Neuronal stem cell (in vitro differentiated cells): ENCODE measurements at regions not wholly inside any gene's neighbourhood (a gene's known extent, or its start where the extent isn't known, plus 50 kb on each side); places are given as distances from the start of the nearest gene placed in this dataset.

Experiments
- DNase-seq: peaks from one replicate; pipeline ENCODE4 v3.0.0-alpha.2; 2013; ENCODE audit warnings: low spot score
- H2AFZ ChIP-seq: one replicate; pipeline ENCODE4 v1.6.1; 2013; ENCODE audit warnings: mild to moderate bottlenecking, low read length, inconsistent platforms
- H2AK5ac ChIP-seq: 2 replicates; pipeline ENCODE4 v1.6.1; 2013; ENCODE audit warnings: low read depth, mild to moderate bottlenecking, inconsistent platforms, low read length, moderate library complexity, mixed read lengths
- H2BK120ac ChIP-seq: 2 replicates; pipeline ENCODE4 v1.6.1; 2013; ENCODE audit warnings: low read depth, mild to moderate bottlenecking, inconsistent platforms, low read length, moderate library complexity, mixed read lengths
- H2BK12ac ChIP-seq: one replicate; pipeline ENCODE4 v1.6.1; 2013; ENCODE audit warnings: low read length, inconsistent platforms
- H2BK15ac ChIP-seq: 2 replicates; pipeline ENCODE4 v1.6.1; 2013; ENCODE audit warnings: mild to moderate bottlenecking, low read length, inconsistent platforms, mixed read lengths
- H2BK5ac ChIP-seq: one replicate; pipeline ENCODE4 v1.6.1; 2013; ENCODE audit warnings: inconsistent platforms, mild to moderate bottlenecking, low read length, moderate library complexity
- H3K14ac ChIP-seq: one replicate; pipeline ENCODE4 v1.6.1; 2013; ENCODE audit warnings: low read length, inconsistent platforms
- H3K18ac ChIP-seq: 2 replicates; pipeline ENCODE4 v1.6.1; 2013; ENCODE audit warnings: low read length, inconsistent platforms
- H3K23ac ChIP-seq: 2 replicates; pipeline ENCODE4 v1.6.1; 2013; ENCODE audit warnings: low read depth, mild to moderate bottlenecking, mixed read lengths, low read length, inconsistent platforms; ENCODE audit not compliant: poor library complexity
- H3K27ac ChIP-seq: replicated peaks from 3 replicates; pipeline ENCODE4 v1.5.1; 2013; ENCODE audit warnings: low read length, inconsistent platforms
- H3K27me3 ChIP-seq, 3 experiments: 2 replicates each; pipeline ENCODE4 v1.6.1; 2013; ENCODE audit warnings: low read length in 3 of 3, mild to moderate bottlenecking in 2 of 3, inconsistent platforms in 1 of 3, low read depth in 1 of 3, mixed read lengths in 1 of 3, moderate library complexity in 1 of 3; ENCODE audit not compliant: control insufficient read depth in 3 of 3, insufficient read depth in 3 of 3
- H3K36me3 ChIP-seq, 2 donors: replicated peaks in 1 of 2; 2 replicates each; pipeline ENCODE4 v1.6.1; 2013; ENCODE audit warnings: low read length in 2 of 2; ENCODE audit not compliant: control insufficient read depth in 2 of 2, insufficient read depth in 2 of 2
- H3K4ac ChIP-seq: 2 replicates; pipeline ENCODE4 v1.6.1; 2013; ENCODE audit warnings: inconsistent platforms, mild to moderate bottlenecking, low read length, moderate library complexity
- H3K4me1 ChIP-seq, 2 donors: 1 replicate in 1 of 2; 2 replicates in 1 of 2; pipeline ENCODE4 v1.6.1; 2013; ENCODE audit warnings: low read length in 2 of 2, low read depth in 1 of 2; ENCODE audit not compliant: control insufficient read depth in 2 of 2, insufficient read depth in 1 of 2
- H3K4me2 ChIP-seq: one replicate; pipeline ENCODE4 v1.6.1; 2013; ENCODE audit warnings: mild to moderate bottlenecking, low read length, inconsistent platforms; ENCODE audit not compliant: insufficient read depth, poor library complexity, severe bottlenecking
- H3K4me3 ChIP-seq, 2 donors: 2 replicates each; pipeline ENCODE4 v1.5.1; 2013; ENCODE audit warnings: low read length in 2 of 2, mild to moderate bottlenecking in 2 of 2, inconsistent platforms in 1 of 2, moderate library complexity in 1 of 2
- H3K79me1 ChIP-seq: one replicate; pipeline ENCODE4 v1.6.1; 2013; ENCODE audit warnings: low read depth, mild to moderate bottlenecking, inconsistent platforms, low read length, moderate library complexity
- H3K9ac ChIP-seq: one replicate; pipeline ENCODE4 v1.6.1; 2013; ENCODE audit warnings: mild to moderate bottlenecking, low read depth, low read length, inconsistent platforms; ENCODE audit not compliant: poor library complexity
- H3K9me3 ChIP-seq, 2 donors: replicated peaks in 1 of 2; 2 replicates each; pipeline versions ENCODE3 to v1.6.1; 2013; ENCODE audit warnings: low read length in 2 of 2, mild to moderate bottlenecking in 2 of 2, inconsistent platforms in 1 of 2, low read depth in 1 of 2, mixed read lengths in 1 of 2, moderate library complexity in 1 of 2; ENCODE audit not compliant: control insufficient read depth in 2 of 2, insufficient read depth in 1 of 2
- H4K8ac ChIP-seq: one replicate; pipeline ENCODE4 v1.6.1; 2013; ENCODE audit warnings: low read depth, mild to moderate bottlenecking, inconsistent platforms, low read length, moderate library complexity
- H4K91ac ChIP-seq: one replicate; pipeline ENCODE4 v1.6.1; 2013; ENCODE audit warnings: low read length, low read depth, mild to moderate bottlenecking, inconsistent platforms; ENCODE audit not compliant: poor library complexity
- WGBS, 2 donors: extraction: QIAGEN DNeasy Blood & Tissue Kit; methylation state at CpG; one replicate each; pipeline ENCODE4 v1.1.7; 2013; ENCODE audit warnings: missing lambda C conversion rate in 2 of 2, mixed read lengths in 1 of 2; ENCODE audit not compliant: insufficient read length in 2 of 2, insufficient replicate concordance in 1 of 2; ENCODE audit errors: extremely low coverage in 2 of 2; 5-methylcytosine and 5-hydroxymethylcytosine counted together

DNA sequence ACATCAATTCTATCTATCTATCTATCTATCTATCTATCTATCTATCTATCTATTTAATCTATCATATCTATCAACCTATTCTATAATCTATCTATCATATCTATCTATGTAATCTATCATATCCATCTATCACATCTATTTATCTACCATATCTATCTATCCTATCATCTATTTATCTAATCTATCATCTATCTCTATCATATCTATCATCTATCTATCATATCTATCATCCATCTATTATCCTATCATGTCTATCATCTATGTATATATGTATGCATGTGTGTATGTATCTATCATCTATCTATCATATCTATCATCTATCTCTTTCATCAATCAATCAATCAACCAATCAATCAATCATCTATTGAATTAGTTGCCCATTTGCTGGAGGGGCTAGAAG lies 159.3 kb upstream of the GALNT17 start:
- H3K9ac ChIP-seq = no peak overlapping the region
- H2AFZ ChIP-seq = no peak overlapping the region
- no peak overlapping the region for H3K27ac ChIP-seq
- no peak overlapping the region for H3K4ac ChIP-seq
- no peak overlapping the region for H4K8ac ChIP-seq
- H3K4me3 ChIP-seq = no peak overlapping the region
- H3K36me3 ChIP-seq = no peaks in the 10 kb centered on the region
- no peaks in the 10 kb centered on the region for H3K4me1 ChIP-seq
- no peaks in the 10 kb centered on the region for H3K79me1 ChIP-seq
- no peak overlapping the region for H3K18ac ChIP-seq
- H3K14ac ChIP-seq = no peak overlapping the region
- no peak overlapping the region for H2BK120ac ChIP-seq
- H3K27me3 ChIP-seq = no peaks in the 10 kb centered on the region
- peaks cover 0 to 4% of the 10 kb centered on the region in 2 donors for H3K9me3 ChIP-seq
- no peak overlapping the region for H2BK5ac ChIP-seq
- H3K23ac ChIP-seq = no peak overlapping the region
- H4K91ac ChIP-seq = no peak overlapping the region
- no peak overlapping the region for H2BK15ac ChIP-seq
- no peak overlapping the region for H2BK12ac ChIP-seq
- H3K4me2 ChIP-seq = no peak overlapping the region
- H2AK5ac ChIP-seq = no peak overlapping the region
- DNase-seq = no peak

DNA sequence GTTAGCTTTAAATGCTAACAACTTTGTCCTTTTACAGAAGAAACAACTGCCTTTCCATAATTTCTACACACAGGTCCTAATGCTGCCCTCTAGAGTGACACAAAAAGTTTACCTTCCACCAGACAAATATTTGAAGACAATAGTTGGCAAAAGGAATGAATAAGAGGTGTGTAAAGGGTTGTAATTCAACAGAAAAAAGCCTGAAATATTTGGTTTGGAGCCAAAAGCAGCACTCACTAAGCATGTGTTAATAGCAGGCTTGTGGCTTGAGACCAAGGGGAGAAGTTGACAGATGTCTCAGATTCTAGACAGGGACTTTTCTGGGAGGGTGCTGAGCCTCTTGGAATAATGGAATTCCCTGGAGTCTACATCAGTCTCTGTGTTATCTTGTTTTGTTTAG lies 156.2 kb upstream of the GALNT17 start:
- Histone ChIP-seq H3K27me3 (no peaks in the 10 kb centered on the region), H4K8ac (no peak overlapping the region), H3K4me2 (no peak overlapping the region), H3K9me3 (peaks cover 0 to 2% of the 10 kb centered on the region in 2 donors), H2AFZ (no peak overlapping the region), H2BK120ac (no peak overlapping the region), H3K9ac (no peak overlapping the region), H3K18ac (no peak overlapping the region), H3K27ac (no peak overlapping the region), H3K4ac (no peak overlapping the region), H3K79me1 (no peaks in the 10 kb centered on the region), H3K23ac (no peak overlapping the region), H2AK5ac (no peak overlapping the region), H3K4me3 (no peak overlapping the region), H4K91ac (no peak overlapping the region), H2BK12ac (no peak overlapping the region), H3K4me1 (no peaks in the 10 kb centered on the region), H2BK15ac (no peak overlapping the region), H3K14ac (no peak overlapping the region), H2BK5ac (no peak overlapping the region), H3K36me3 (no peaks in the 10 kb centered on the region)
- no peak for DNase-seq

DNA sequence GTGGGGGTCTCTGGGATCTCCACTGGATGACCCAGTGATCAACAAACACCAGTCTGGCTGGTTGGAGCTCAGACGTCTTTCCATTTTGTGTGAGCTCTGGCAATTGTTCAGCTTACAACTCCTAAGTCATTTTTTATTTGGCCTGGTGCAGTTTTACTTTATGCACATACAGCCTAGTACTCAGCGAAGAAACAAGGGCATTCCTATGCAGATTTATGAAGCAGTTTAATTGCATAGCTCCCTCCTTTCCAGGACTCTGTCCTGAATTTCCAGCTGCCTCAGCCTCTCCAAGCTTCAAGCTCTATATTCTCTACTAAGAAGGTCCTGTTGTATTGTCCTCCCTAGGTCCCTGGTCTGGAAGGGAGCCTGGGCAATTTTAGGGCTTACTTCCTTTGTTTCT lies 145.6 kb upstream of the GALNT17 start:
- no peak overlapping the region for H3K4me3 ChIP-seq
- no CpG with 5 or more reads among the region's 2 CpGs for WGBS, 2 donors
- no peak overlapping the region for H2BK15ac ChIP-seq
- DNase-seq = no peak
- no peak overlapping the region for H3K18ac ChIP-seq
- H2AK5ac ChIP-seq = no peak overlapping the region
- H3K27ac ChIP-seq = no peak overlapping the region
- no peak overlapping the region for H3K9ac ChIP-seq
- H2BK120ac ChIP-seq = no peak overlapping the region
- no peaks in the 10 kb centered on the region for H3K27me3 ChIP-seq
- H2AFZ ChIP-seq = no peak overlapping the region
- no peak overlapping the region for H4K91ac ChIP-seq
- H2BK12ac ChIP-seq = no peak overlapping the region
- H3K4ac ChIP-seq = no peak overlapping the region
- no peaks in the 10 kb centered on the region for H3K79me1 ChIP-seq
- no peak overlapping the region for H3K23ac ChIP-seq
- no peak overlapping the region for H4K8ac ChIP-seq
- no peaks in the 10 kb centered on the region for H3K9me3 ChIP-seq
- no peaks in the 10 kb centered on the region for H3K36me3 ChIP-seq
- no peaks in the 10 kb centered on the region for H3K4me1 ChIP-seq
- H3K14ac ChIP-seq = no peak overlapping the region
- H3K4me2 ChIP-seq = no peak overlapping the region
- H2BK5ac ChIP-seq = no peak overlapping the region

DNA sequence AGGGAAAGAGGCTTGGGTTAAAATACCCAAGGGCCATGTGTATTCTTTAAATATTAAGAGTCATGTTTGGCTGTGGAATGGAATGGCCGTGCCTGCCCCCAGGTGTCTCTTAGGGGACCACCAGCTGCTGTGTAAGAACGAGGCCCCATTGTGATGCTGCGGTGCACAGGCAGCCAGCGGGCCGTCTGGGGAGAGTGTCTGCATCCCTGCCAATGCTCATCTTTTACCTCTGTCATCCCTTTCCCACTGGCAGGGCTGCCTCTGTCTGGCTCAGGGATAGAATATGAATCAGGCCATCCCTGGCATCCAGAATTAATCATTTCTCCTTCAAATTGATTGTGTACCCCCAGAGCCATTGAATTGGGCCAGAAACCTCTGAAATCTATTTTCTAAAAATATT lies 137.8 kb upstream of the GALNT17 start:
- Histone ChIP-seq H2BK5ac (no peak overlapping the region), H4K8ac (no peak overlapping the region), H4K91ac (no peak overlapping the region), H3K36me3 (no peaks in the 10 kb centered on the region), H3K4ac (no peak overlapping the region), H2BK15ac (no peak overlapping the region), H2AK5ac (no peak overlapping the region), H3K23ac (no peak overlapping the region), H3K27ac (no peak overlapping the region), H3K18ac (no peak overlapping the region), H3K4me1 (no peaks in the 10 kb centered on the region), H2AFZ (no peak overlapping the region), H3K79me1 (no peaks in the 10 kb centered on the region), H2BK120ac (no peak overlapping the region), H3K27me3 (no peaks in the 10 kb centered on the region), H3K9ac (no peak overlapping the region), H2BK12ac (no peak overlapping the region), H3K4me2 (no peak overlapping the region), H3K9me3 (no peaks in the 10 kb centered on the region), H3K4me3 (no peak overlapping the region), H3K14ac (no peak overlapping the region)
- DNase-seq = no peak
- no CpG with 5 or more reads among the region's 5 CpGs for WGBS, 2 donors
